ENCODE measurements at regions not wholly inside any gene's neighbourhood (a gene's known extent, or its start where the extent isn't known, plus 50 kb on each side); places are given as distances from the start of the nearest gene placed in this dataset.
"Not testable (repeated sequence)": the region's sequence is repeated elsewhere in the genome, so short reads cannot be mapped to it uniquely, and the experiment has no call there.

- DNase-seq (ENCODE audit: low read depth in 2 of 2), result no peak
Observed at GRCh38 chr3:31181661-31182060, 287.2 kb upstream of the GADL1 start.

DNA sequence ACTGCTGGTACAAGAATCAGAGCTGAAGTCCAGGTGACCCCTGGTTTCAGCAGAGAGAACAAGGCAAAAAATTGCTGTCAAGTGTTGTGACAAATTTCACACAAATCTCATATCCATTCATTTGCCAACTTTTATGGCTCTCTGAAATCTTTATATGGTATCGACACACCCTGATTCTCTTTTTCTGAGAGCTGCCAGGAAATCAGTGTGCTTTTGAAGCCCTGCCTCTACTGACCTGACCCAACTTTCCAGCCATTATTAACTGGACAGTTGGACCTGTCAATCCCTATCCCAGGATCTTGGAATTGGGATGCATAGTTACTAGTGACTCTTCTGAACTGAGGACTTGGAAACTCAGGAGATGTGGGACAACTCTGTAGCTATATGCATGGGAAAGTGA lies 288.2 kb upstream of the GADL1 start:
- no peak for DNase-seq (ENCODE audit: low read depth in 2 of 2)

- DNase-seq (ENCODE audit: low read depth in 2 of 2), result no peak
Observed at GRCh38 chr3:31184261-31185061, 290.0 kb upstream of the GADL1 start.

GRCh38 chr3:31185062-31185357 lies 290.5 kb upstream of the GADL1 start:
- DNase-seq (ENCODE audit: low read depth in 2 of 2), result no peak

GRCh38 chr3:31186041-31186440 lies 291.6 kb upstream of the GADL1 start:
- no peak for DNase-seq (ENCODE audit: low read depth in 2 of 2)

DNA sequence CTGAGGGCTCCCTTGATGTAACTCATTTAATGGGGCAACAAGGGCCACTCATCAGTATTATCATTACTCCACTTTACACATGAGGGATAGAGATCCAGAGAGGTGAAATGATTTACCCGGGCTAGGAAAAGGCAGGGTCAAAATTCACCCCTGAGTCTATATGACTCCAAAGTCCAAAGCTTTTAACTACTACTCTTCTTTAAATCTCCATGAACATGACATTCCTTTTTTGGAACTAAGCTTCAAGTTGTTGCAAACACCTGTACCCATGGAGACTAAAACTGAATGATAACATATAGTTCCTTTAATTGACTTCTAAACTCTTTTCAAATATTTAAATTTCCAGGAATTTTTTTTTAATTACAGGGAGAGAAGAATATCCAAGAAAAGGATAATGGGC lies 292.9 kb upstream of the GADL1 start:
- no peak for DNase-seq (ENCODE audit: low read depth in 2 of 2)

DNA sequence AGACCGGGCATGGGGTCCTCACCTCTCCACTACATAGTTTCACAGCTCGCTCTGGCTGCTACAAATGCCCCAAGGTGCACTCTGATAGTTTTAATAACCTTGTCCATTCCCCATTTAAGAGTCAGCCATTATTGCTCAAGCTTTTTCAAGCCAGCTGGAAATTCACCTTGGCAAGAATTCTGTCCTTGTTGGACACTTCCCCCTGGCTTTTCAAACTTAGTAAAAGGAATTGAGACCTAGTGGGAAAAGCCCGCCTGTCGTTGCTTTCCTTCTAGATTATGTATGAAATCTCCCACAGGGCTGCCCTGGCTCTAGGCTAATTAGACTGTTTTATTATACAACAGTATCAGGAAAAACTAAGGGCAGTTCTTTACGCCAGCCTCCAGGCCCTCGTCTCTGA lies 293.7 kb upstream of the GADL1 start:
- no peak for DNase-seq (ENCODE audit: low read depth in 2 of 2)

DNA sequence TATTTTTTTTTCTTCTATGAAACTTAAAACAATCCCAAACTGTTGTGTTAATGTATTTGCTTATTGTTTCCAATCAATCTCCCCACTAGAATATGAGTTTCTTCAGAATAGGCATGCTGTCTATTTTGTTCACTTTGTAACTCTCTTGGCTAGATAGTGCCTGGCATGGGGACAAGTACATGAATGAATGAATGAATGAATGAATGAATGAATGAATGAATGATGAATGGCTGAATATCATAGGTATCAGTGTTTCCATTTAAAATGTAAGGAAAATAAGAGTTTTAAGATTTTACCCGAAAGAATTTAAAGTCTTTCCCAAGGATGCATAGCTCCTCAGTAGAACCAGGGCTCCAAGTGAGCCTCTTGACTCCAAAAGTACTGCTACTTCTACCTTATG lies 294.9 kb upstream of the GADL1 start:
- DNase-seq (ENCODE audit: low read depth in 2 of 2), result no peak

DNA sequence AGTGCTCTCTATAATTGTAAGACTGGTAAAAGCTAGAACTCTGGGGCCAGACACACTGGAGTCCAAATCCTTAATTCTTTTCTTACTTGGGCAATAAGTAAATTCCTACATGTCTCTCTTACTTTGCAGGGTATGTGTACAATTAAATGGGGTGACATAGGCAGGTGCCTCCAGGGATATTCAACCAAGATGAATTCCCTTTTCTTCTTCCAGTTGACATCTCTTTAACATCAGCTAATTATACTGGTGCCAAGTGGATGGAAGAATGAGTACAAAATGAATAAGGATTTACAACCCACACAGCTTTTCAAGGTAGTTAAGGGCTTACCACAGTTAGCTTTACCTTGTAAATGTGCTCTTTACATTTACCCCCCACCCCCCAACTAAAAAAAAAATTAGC lies 295.5 kb upstream of the GADL1 start:
- no peak for DNase-seq (ENCODE audit: low read depth in 2 of 2)

GRCh38 chr3:31191354-31191753 lies 296.9 kb upstream of the GADL1 start:
- no peak for DNase-seq (ENCODE audit: low read depth in 2 of 2)

- DNase-seq (ENCODE audit: low read depth in 2 of 2), result no peak
Observed at GRCh38 chr3:31193429-31193828, 299.0 kb upstream of the GADL1 start.

GRCh38 chr3:31193871-31194270 lies 299.4 kb upstream of the GADL1 start:
- DNase-seq (ENCODE audit: low read depth in 2 of 2), result no peak

DNA sequence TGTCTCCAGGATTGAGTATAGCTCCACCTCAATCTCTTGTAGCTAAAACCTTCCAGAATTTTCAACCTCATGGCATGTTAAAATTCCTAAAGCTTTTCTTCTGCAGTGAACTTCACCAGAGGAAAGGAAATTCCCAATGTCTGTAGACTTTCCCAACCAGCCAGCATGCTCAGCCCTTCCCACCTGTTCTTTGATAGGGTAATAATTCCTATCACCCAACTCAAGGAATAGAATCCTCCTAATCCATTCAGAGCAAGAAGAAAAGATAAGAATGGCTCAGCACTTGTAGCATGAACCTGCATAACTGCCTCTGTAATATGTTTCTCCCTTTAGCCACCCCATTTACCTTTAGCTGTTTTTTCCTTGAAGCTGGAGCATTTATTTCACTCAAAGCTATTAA lies 301.8 kb upstream of the GADL1 start:
- DNase-seq (ENCODE audit: low read depth in 2 of 2), result no peak

DNA sequence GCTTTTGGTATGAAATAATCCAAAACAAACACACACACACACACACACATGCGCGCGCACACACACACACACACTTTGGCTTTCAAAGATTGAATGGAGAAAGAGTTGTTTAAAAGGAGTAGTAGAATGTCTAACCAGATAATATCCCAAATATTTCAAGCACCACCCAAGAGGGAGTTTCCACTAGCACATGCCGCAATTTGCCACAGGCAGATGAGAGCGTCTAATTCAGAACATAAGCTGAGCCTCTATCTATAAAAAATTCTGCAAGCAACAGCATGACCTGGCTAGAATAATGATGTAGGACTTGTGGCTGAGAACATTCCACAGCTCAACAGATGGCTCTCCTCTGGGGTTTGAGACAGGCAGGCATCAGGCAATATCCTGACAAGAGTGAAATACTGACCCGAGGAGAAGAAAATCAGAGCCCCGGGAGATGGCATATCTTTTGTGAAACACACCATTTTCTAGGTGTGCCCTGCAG lies 302.5 kb upstream of the GADL1 start:
- no peak for DNase-seq (ENCODE audit: low read depth in 2 of 2)

DNA sequence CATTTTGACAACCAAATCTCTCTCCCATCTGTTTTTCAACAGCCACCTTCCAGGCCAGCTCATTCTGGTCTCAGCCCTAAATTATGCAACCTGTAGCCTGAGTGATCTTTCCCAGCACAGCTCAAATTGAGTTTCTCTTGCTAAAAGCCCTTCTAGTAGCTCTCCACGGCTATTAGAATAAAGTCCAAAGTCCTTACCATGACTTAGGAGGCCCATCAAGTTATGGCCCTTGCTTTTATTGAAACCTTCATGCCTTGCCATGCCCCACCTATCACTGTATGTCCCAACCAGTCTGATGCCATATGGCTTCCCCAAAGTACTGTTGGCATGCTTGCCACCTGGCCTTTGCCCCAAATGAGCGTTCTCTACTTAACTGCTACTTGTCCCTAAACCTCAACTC lies 303.5 kb upstream of the GADL1 start:
- DNase-seq (ENCODE audit: low read depth in 2 of 2), result no peak

GRCh38 chr3:31198890-31199289 lies 304.4 kb upstream of the GADL1 start:
- no peak for DNase-seq (ENCODE audit: low read depth in 2 of 2)

DNA sequence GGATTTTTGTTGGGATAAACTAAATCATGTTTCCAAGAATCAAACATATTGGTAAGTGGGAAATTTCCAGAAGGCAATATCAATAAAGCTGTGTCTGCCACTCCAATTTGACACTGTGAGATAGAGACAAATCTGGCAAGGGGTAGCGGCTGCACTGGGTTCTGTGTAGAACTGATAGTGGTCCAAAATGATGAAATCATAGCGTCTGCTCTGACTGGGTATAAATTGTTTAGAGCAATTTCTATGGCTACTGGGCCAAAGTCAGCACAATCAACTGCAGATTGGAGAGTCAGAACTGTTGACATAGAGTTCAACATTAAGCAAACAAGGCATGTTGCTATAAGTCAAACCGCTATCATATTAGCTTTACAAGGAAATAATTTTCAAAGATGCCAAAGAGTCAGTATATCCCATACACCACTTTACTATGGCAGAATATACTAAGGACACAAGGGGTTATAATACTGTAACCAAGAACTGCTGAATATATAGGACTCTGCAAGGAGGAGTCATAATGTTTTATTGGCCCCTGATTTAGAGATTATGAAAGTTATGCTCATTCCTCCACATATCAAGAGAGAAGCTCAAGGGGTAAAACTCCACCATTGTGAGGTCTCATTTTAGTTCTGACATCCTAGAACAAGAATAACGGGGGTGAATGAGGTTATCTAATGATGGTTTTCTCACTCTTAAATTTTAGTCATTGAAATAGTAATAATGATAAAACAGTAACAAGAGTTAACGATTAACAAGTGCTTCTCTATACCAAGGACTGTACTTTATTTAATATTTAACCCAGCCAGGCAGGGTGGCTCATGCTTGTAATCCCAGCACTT lies 309.7 kb upstream of the GADL1 start:
- DNase-seq (ENCODE audit: low read depth in 2 of 2), result no peak

GRCh38 chr3:31204796-31205056 lies 310.3 kb upstream of the GADL1 start:
- not testable (repeated sequence) for DNase-seq (ENCODE audit: low read depth in 2 of 2)

DNA sequence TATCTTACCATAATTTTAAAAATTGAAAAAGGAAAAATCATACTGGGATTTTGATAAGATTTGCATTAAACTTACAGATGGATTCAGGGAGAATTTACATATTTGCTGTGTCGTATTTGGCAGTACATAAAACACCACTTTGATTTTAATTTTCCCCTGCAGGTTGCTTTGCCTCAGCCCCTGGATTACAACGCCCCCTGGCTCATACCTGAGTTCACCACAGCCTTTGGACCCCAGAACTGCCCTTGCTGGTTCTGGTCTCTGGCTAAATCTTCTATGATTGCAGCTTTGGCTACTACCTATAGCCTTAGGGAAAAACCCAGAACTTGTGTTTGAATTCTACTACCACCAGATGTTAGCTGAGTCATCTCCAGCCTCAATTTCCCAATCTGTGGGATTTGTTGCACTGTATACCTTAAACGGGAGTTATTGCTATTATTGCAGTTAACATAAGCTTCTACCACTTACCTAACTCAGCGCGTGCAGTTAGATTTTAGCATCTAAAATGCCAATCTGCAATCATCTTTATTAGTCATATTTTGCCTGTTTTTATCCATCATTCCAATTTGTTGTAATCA lies 315.7 kb upstream of the GADL1 start:
- no peak for DNase-seq (ENCODE audit: low read depth in 2 of 2)

DNA sequence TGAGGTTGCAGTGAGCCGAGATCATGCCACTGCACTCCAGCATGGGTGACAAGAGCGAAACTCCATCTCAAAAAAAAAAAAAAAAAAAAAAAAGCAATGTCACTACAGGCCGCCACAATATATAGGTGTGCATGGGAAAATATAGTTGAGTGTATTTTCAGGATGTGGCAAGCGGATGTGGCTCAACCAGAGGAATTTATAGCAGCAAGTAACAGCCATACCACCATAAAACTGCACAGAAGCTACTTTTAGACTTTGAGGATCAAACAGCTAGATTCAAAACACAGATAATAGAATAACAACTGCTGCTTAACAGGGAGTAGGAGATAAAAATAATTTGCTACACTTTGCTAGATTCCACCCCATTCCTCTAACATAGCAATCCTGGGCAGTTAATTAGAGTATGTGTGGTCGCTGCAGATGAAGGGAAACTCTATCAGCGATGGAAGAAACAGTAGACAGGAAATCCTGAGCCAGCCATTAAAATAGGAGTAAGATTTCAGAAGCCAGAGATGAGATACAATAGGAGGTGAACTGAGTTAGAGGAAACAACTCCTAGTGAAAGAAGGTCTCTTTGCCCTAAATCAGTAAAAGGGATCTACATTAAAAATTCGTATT lies 318.7 kb upstream of the STT3B start:
- DNase-seq (ENCODE audit: low read depth in 2 of 2), result no peak

DNA sequence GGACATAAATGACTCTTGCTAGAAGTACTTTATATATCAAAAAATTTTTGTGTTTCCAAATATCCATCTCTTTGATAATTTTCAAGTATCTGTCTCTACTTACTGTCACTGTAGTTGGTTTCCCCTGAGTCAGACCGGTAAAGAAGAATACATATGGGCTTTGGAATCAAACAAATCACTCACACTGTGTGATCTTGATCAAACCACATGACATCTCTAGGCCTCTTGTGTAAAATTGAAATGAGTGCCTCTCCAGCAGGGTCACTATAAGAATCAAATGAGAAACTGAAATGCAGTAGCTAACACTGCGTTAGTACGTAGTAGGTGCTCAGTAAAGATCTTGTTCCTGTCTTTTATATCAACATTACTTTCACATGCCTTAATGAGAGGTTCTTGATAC lies 314.6 kb upstream of the STT3B start:
- DNase-seq (ENCODE audit: low read depth in 2 of 2), result no peak

GRCh38 chr3:31219131-31219843 lies 313.4 kb upstream of the STT3B start:
- DNase-seq (ENCODE audit: low read depth in 2 of 2), result no peak
